GM12878 (cell line): ENCODE measurements at regions not wholly inside any gene's neighbourhood (a gene's known extent, or its start where the extent isn't known, plus 50 kb on each side); places are given as distances from the start of the nearest gene placed in this dataset.

Experiments used
- ATAC-seq: fragments of 200-7000 bp; cut with Tn5 transposase; 3 replicates; pipeline ENCODE4 v1.9.1; 2020; ENCODE audit warnings: mild to moderate bottlenecking, moderate library complexity
- BruUV-seq: library from RNA; stranded (reverse); fragments of 400-500 nt; replicated peaks from 2 replicates; lab custom pipeline; 2021; lab: Mats Ljungman, UMichigan
- CTCF ChIA-PET: fragments of 300-600 bp; sonication (Branson Sonifier 250); formaldehyde crosslinking; extraction: SDS; loops from one replicate; lab custom pipeline; 2021; ENCODE audit warnings: inconsistent platforms; lab: Yijun Ruan, JAX
- POLR2A ChIA-PET: fragments of 350-600 bp; formaldehyde crosslinking; extraction: SDS; loops from one replicate; lab custom pipeline; 2021; ENCODE audit warnings: inconsistent platforms; lab: Charles Lee
- RAD21 ChIA-PET: fragments of 300-600 bp; sonication (Branson Sonifier 250); formaldehyde crosslinking; loops from one replicate; lab custom pipeline; 2023; ENCODE audit warnings: antibody characterized with exemption; ENCODE audit not compliant: unreplicated experiment; lab: Charles Lee
- SMC1A ChIA-PET: fragments of 300-600 bp; sonication (Branson Sonifier 250); formaldehyde crosslinking; loops from one replicate; lab custom pipeline; 2023; ENCODE audit not compliant: unreplicated experiment, uncharacterized antibody; lab: Charles Lee
- DNase-seq: peaks from one replicate; pipeline ENCODE4 v3.0.0-alpha.2; 2011; ENCODE audit warnings: low read depth, low spot score
- FAIRE-seq: peaks from 3 replicates; lab custom pipeline; 2011; peaks lifted over from hg19 to GRCh38; lab: Jason Lieb, UNC
- H2AFZ ChIP-seq: 2 replicates; pipeline ENCODE4 v1.6.0; 2011; ENCODE audit warnings: low read depth, low read length, control low read depth; ENCODE audit not compliant: control insufficient read depth
- H3K27ac ChIP-seq: 2 replicates; pipeline ENCODE4 v1.5.1; 2011; ENCODE audit warnings: control low read depth; ENCODE audit not compliant: control insufficient read depth, insufficient read depth
- H3K27me3 ChIP-seq, 2 experiments: replicated peaks in 1 of 2; 2 replicates each; pipeline versions ENCODE4 v1.6.0 to v1.6.1; 2011; ENCODE audit warnings: low read length in 1 of 2; ENCODE audit not compliant: control insufficient read depth in 2 of 2, insufficient read depth in 2 of 2
- H3K36me3 ChIP-seq, 2 experiments: 2 replicates each; pipeline ENCODE4 v1.5.1; 2011; ENCODE audit warnings: low read length in 1 of 2; ENCODE audit not compliant: control insufficient read depth in 2 of 2, insufficient read depth in 2 of 2
- H3K4me1 ChIP-seq: 2 replicates; pipeline ENCODE4 v1.6.1; 2011; ENCODE audit warnings: mild to moderate bottlenecking, low read length, moderate library complexity, mixed read lengths; ENCODE audit not compliant: control insufficient read depth, insufficient read depth
- H3K4me2 ChIP-seq: 2 replicates; pipeline ENCODE4 v1.6.0; 2011; ENCODE audit warnings: control low read depth; ENCODE audit not compliant: control insufficient read depth, insufficient read depth
- H3K4me3 ChIP-seq: fragments of 200-600 bp; sonication (generic); 2 replicates; pipeline ENCODE4 v1.5.1; 2016
- H3K79me2 ChIP-seq: 2 replicates; pipeline ENCODE4 v1.6.0; 2011; ENCODE audit warnings: low read length; ENCODE audit not compliant: control insufficient read depth, insufficient read depth
- H3K9ac ChIP-seq: 2 replicates; pipeline ENCODE4 v1.8.0; 2011; ENCODE audit warnings: low read length, control low read depth, mixed read lengths; ENCODE audit not compliant: control insufficient read depth, insufficient read depth
- H3K9me3 ChIP-seq: replicated peaks from 3 replicates; pipeline ENCODE4 v1.5.1; 2011; ENCODE audit warnings: mild to moderate bottlenecking, low read length; ENCODE audit not compliant: control insufficient read depth, insufficient read depth
- H4K20me1 ChIP-seq: 2 replicates; pipeline ENCODE4 v1.6.0; 2011; ENCODE audit not compliant: control insufficient read depth, insufficient read depth
- ASH2L ChIP-seq: fragments of 300-600, 200-600 bp; sonication (generic); IDR thresholded peaks from 2 replicates; pipeline ENCODE4 v1.6.1; 2017; ENCODE audit warnings: low read depth, mild to moderate bottlenecking, borderline replicate concordance
- BCL3 ChIP-seq: IDR thresholded peaks from 2 replicates; pipeline ENCODE4 v1.6.1; 2011; ENCODE audit warnings: borderline replicate concordance, low read depth, mild to moderate bottlenecking, moderate library complexity, low read length; ENCODE audit not compliant: insufficient read depth, poor library complexity, severe bottlenecking
- CBX5 ChIP-seq: sonication (generic); IDR thresholded peaks from 2 replicates; pipeline ENCODE4 v1.6.1; 2016; ENCODE audit warnings: low read depth, moderate library complexity, mild to moderate bottlenecking, inconsistent platforms
- EZH2 ChIP-seq: IDR thresholded peaks from 2 replicates; pipeline ENCODE4 v1.6.1; 2012; ENCODE audit warnings: low read depth, mild to moderate bottlenecking, control low read depth, inconsistent platforms, low read length, borderline replicate concordance; ENCODE audit not compliant: control insufficient read depth
- IRF4 ChIP-seq: IDR thresholded peaks from 2 replicates; pipeline ENCODE4 v1.6.1; 2011; ENCODE audit warnings: low read depth, low read length
- MEF2B ChIP-seq: fragments of 450-650 bp; IDR thresholded peaks from 2 replicates; pipeline ENCODE4 v1.6.1; 2018; ENCODE audit warnings: mild to moderate bottlenecking, moderate library complexity; ENCODE audit not compliant: partially characterized antibody, poor library complexity, severe bottlenecking
- MTA2 ChIP-seq: fragments of 450-650 bp; IDR thresholded peaks from 2 replicates; pipeline ENCODE4 v1.6.1; 2016; ENCODE audit warnings: low read depth, mild to moderate bottlenecking, moderate library complexity
- NFYB ChIP-seq: IDR thresholded peaks from 2 replicates; pipeline ENCODE4 v1.6.1; 2011; ENCODE audit warnings: low read depth, mild to moderate bottlenecking, low read length, improper control_type of control experiment, moderate library complexity; ENCODE audit not compliant: insufficient read depth
- NR2F1 ChIP-seq: fragments of 450-650 bp; conservative IDR thresholded peaks from 2 replicates; pipeline ENCODE4 v1.6.1; 2017; ENCODE audit warnings: mild to moderate bottlenecking
- PAX5 ChIP-seq: IDR thresholded peaks from 2 replicates; pipeline ENCODE4 v1.6.1; 2011; ENCODE audit warnings: low read depth, low read length, borderline replicate concordance
- STAT3 ChIP-seq: IDR thresholded peaks from 2 replicates; pipeline ENCODE4 v1.6.1; 2011; ENCODE audit warnings: low read depth, low read length, improper control_type of control experiment
- TCF7 ChIP-seq: IDR thresholded peaks from 2 replicates; pipeline ENCODE4 v1.6.1; 2014; ENCODE audit warnings: antibody characterized with exemption, borderline replicate concordance
- ZZZ3 ChIP-seq: IDR thresholded peaks from 2 replicates; pipeline ENCODE4 v1.6.1; 2011; ENCODE audit warnings: low read depth; ENCODE audit not compliant: control insufficient read depth, insufficient read length
- WGBS: methylation state at CpG from one replicate; pipeline ENCODE4 v1.1.6; 2016; ENCODE audit warnings: low lambda C conversion rate; ENCODE audit not compliant: insufficient replicate concordance, insufficient coverage; ENCODE audit errors: missing lambda C conversion rate; 5-methylcytosine and 5-hydroxymethylcytosine counted together
- in situ Hi-C: fragments of 300-500 bp; cut with MboI; formaldehyde crosslinking; loops from 9 replicates; pipeline ENCODE4 v1.14.3; 2018; ENCODE audit warnings: mixed read lengths
- intact Hi-C: fragments of 100-400 bp; cut with micrococcal nuclease; formaldehyde crosslinking; loops from one replicate; pipeline ENCODE4 v1.14.2; 2022; ENCODE audit not compliant: unreplicated experiment
- TF ChIP-seq, protein P1 (sequence below): fragments of 450-650 bp; formaldehyde crosslinking; IDR thresholded peaks from 2 replicates; pipeline ENCODE4 v1.4.0; 2020; ENCODE audit warnings: mild to moderate bottlenecking, moderate library complexity

- DNase-seq = no peak
- SMC1A ChIA-PET = interaction anchor here (1.0 kb wide), 1 partner anchor 385 kb away, joined by 3 read pairs; no protein-coding TSS in a partner anchor
- no peak for FAIRE-seq
- no TSS peak for BruUV-seq
- Histone ChIP-seq H2AFZ (no peak overlapping the region), H3K36me3 (no peaks in the 10 kb centered on the region), H3K9ac (no peak overlapping the region)
- ATAC-seq = no peak
- TF ChIP-seq BCL3 (no peak), ZZZ3 (no peak), CBX5 (no peak), STAT3 (no peak), NFYB (no peak), MEF2B (no peak), PAX5 (no peak), MTA2 (no peak), TCF7 (no peak), EZH2 (no peak), ASH2L (no peak), NR2F1 (no peak), IRF4 (no peak)
- TF ChIP-seq, protein P1, sequence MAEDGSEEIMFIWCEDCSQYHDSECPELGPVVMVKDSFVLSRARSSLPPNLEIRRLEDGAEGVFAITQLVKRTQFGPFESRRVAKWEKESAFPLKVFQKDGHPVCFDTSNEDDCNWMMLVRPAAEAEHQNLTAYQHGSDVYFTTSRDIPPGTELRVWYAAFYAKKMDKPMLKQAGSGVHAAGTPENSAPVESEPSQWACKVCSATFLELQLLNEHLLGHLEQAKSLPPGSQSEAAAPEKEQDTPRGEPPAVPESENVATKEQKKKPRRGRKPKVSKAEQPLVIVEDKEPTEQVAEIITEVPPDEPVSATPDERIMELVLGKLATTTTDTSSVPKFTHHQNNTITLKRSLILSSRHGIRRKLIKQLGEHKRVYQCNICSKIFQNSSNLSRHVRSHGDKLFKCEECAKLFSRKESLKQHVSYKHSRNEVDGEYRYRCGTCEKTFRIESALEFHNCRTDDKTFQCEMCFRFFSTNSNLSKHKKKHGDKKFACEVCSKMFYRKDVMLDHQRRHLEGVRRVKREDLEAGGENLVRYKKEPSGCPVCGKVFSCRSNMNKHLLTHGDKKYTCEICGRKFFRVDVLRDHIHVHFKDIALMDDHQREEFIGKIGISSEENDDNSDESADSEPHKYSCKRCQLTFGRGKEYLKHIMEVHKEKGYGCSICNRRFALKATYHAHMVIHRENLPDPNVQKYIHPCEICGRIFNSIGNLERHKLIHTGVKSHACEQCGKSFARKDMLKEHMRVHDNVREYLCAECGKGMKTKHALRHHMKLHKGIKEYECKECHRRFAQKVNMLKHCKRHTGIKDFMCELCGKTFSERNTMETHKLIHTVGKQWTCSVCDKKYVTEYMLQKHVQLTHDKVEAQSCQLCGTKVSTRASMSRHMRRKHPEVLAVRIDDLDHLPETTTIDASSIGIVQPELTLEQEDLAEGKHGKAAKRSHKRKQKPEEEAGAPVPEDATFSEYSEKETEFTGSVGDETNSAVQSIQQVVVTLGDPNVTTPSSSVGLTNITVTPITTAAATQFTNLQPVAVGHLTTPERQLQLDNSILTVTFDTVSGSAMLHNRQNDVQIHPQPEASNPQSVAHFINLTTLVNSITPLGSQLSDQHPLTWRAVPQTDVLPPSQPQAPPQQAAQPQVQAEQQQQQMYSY (CRISPR knock-in tag) = no peak
- TF ChIP-seq, all 136 proteins: peak for 0
- WGBS = 38% methylated on average over 6 of the region's 7 CpGs
- H4K20me1 ChIP-seq = no peaks in the 10 kb centered on the region
- ChIA-PET RAD21 (no interaction called here), CTCF (interaction anchor here (0.6 kb wide), 1 partner anchor 14 kb away, joined by 5 read pairs; no protein-coding TSS in a partner anchor), POLR2A (no interaction called here)
- no peaks in the 10 kb centered on the region for H3K4me1 ChIP-seq
- in situ Hi-C loops (no loop called here), intact Hi-C loops (no loop called here)
- H3K4me2 ChIP-seq = no peak overlapping the region
- H3K4me3 ChIP-seq = no peak overlapping the region
- no peaks in the 10 kb centered on the region for H3K9me3 ChIP-seq
- no peak overlapping the region for H3K27ac ChIP-seq
- no peaks in the 10 kb centered on the region for H3K79me2 ChIP-seq
- H3K27me3 ChIP-seq = no peaks in the 10 kb centered on the region
Measured at GRCh38 chr15:39075756-39076341, 505.0 kb upstream of the THBS1 start.
